Stimulated activated CD8-positive, alpha-beta memory T cell treated with anti-CD3 and anti-CD28 coated beads, Interleukin-12 subunit alpha, Interleukin-12 subunit beta, amount 100 ng/mL, for 4 hours (primary cell): ENCODE measurements at regions not wholly inside any gene's neighbourhood (a gene's known extent, or its start where the extent isn't known, plus 50 kb on each side); places are given as distances from the start of the nearest gene placed in this dataset.

Source experiments
- DNase-seq: peaks from one replicate; pipeline ENCODE4 v3.0.0-alpha.2; 2020; ENCODE audit warnings: low read depth

GRCh38 chr16:6133009-6133557 lies 1035.5 kb upstream of the EEF2KMT start:
- DNase-seq, result no peak

GRCh38 chr16:6132121-6132520 lies 1034.5 kb upstream of the EEF2KMT start:
- DNase-seq, result no peak

GRCh38 chr16:6131526-6132050 lies 1034.0 kb upstream of the EEF2KMT start:
- DNase-seq, result no peak

- DNase-seq, result no peak
Observed at GRCh38 chr16:6125483-6126259, 1028.1 kb upstream of the EEF2KMT start.

- no peak for DNase-seq
Observed at GRCh38 chr16:6124136-6124535, 1026.5 kb upstream of the EEF2KMT start.

- DNase-seq, result no peak
Observed at GRCh38 chr16:6122401-6122800, 1024.8 kb upstream of the EEF2KMT start.

GRCh38 chr16:6114691-6115090 lies 1017.1 kb upstream of the EEF2KMT start:
- no peak for DNase-seq

- DNase-seq, result no peak
Observed at GRCh38 chr16:6113749-6114148, 1016.2 kb upstream of the EEF2KMT start.

GRCh38 chr16:6112700-6113099 lies 1015.1 kb upstream of the EEF2KMT start:
- DNase-seq, result no peak

GRCh38 chr16:6111390-6111789 lies 1013.8 kb upstream of the EEF2KMT start:
- DNase-seq, result no peak

GRCh38 chr16:6110346-6110745 lies 1012.8 kb upstream of the EEF2KMT start:
- no peak for DNase-seq

GRCh38 chr16:6106061-6106460 lies 1008.5 kb upstream of the EEF2KMT start:
- DNase-seq, result no peak

GRCh38 chr16:6105115-6105514 lies 1007.5 kb upstream of the EEF2KMT start:
- no peak for DNase-seq

GRCh38 chr16:6104428-6104827 lies 1006.8 kb upstream of the EEF2KMT start:
- no peak for DNase-seq

- DNase-seq, result no peak
Observed at GRCh38 chr16:6103561-6103960, 1006.0 kb upstream of the EEF2KMT start.

- no peak for DNase-seq
Observed at GRCh38 chr16:6099102-6099501, 1001.5 kb upstream of the EEF2KMT start.

- DNase-seq, result no peak
Observed at GRCh38 chr16:6096931-6097670, 999.5 kb upstream of the EEF2KMT start.

- no peak for DNase-seq
Observed at GRCh38 chr16:6095414-6095813, 997.8 kb upstream of the EEF2KMT start.

GRCh38 chr16:6091021-6091420 lies 993.4 kb upstream of the EEF2KMT start:
- no peak for DNase-seq

- DNase-seq, result no peak
Observed at GRCh38 chr16:6081320-6081976, 983.9 kb upstream of the EEF2KMT start.

GRCh38 chr16:6076631-6077030 lies 979.0 kb upstream of the EEF2KMT start:
- no peak for DNase-seq

- no peak for DNase-seq
Observed at GRCh38 chr16:6068063-6068462, 970.5 kb upstream of the EEF2KMT start.
